Mammary epithelial cell (primary cell): ENCODE measurements at regions not wholly inside any gene's neighbourhood (a gene's known extent, or its start where the extent isn't known, plus 50 kb on each side); places are given as distances from the start of the nearest gene placed in this dataset.

Experiments
- EZH2 ChIP-seq: IDR thresholded peaks from 2 replicates; pipeline ENCODE4 v1.6.1; 2012; ENCODE audit warnings: low read length, inconsistent platforms, borderline replicate concordance
- TF ChIP-seq, protein P1 (sequence below), 2 donors: IDR thresholded peaks in 1 of 2; conservative IDR thresholded peaks in 1 of 2; 2 replicates each; pipeline ENCODE4 v1.5.1; 2011 to 2012; ENCODE audit warnings: inconsistent platforms in 2 of 2, low read length in 2 of 2, mild to moderate bottlenecking in 2 of 2, control low read depth in 1 of 2, low read depth in 1 of 2; ENCODE audit not compliant: insufficient read depth in 1 of 2; ENCODE audit errors: extremely low read depth in 1 of 2

DNA sequence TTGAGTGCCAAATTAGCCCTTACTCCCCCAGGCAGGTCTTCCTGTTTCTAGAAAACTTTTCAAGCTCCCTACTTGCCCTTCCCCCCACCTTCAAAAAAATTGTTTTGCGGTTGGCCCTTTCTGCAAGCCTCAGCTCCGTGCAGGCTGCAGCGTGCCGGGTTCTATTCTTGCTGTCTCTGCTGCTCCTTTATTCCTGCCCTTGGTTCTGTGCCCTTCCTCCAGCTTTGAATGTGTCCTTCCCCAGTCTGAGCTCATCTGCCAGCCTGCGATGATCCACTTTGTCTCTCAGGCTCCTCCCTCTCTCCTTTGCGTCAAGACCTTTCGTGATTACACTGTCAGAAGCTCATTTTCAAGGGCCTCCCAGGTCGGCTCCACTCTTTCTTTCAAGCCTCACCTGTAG lies 98.6 kb downstream of the IRF2BPL start:
- TF ChIP-seq, protein P1, sequence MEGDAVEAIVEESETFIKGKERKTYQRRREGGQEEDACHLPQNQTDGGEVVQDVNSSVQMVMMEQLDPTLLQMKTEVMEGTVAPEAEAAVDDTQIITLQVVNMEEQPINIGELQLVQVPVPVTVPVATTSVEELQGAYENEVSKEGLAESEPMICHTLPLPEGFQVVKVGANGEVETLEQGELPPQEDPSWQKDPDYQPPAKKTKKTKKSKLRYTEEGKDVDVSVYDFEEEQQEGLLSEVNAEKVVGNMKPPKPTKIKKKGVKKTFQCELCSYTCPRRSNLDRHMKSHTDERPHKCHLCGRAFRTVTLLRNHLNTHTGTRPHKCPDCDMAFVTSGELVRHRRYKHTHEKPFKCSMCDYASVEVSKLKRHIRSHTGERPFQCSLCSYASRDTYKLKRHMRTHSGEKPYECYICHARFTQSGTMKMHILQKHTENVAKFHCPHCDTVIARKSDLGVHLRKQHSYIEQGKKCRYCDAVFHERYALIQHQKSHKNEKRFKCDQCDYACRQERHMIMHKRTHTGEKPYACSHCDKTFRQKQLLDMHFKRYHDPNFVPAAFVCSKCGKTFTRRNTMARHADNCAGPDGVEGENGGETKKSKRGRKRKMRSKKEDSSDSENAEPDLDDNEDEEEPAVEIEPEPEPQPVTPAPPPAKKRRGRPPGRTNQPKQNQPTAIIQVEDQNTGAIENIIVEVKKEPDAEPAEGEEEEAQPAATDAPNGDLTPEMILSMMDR (conservative IDR thresholded peaks at IDR 0.05 in 1 of 2, IDR thresholded peaks at IDR 0.05 in 1 of 2; ENCODE audit: extremely low read depth in 1 of 2, insufficient read depth in 1 of 2, low read depth in 1 of 2, low read length in 2 of 2) = no peak
- no peak for TF ChIP-seq EZH2
